GM12875 (cell line): ENCODE measurements at regions not wholly inside any gene's neighbourhood (a gene's known extent, or its start where the extent isn't known, plus 50 kb on each side); places are given as distances from the start of the nearest gene placed in this dataset.

Experiments
- H3K4me3 ChIP-seq: one replicate; pipeline ENCODE4 v1.5.1; 2011; ENCODE audit warnings: low read depth, low read length, control low read depth
- CTCF ChIP-seq: IDR thresholded peaks from 2 replicates; pipeline ENCODE4 v1.5.1; 2011; ENCODE audit warnings: low read depth, mild to moderate bottlenecking, control low read depth, inconsistent platforms, low read length, moderate library complexity, borderline replicate concordance; ENCODE audit not compliant: insufficient read depth

- H3K4me3 ChIP-seq, result no peak overlapping the region
- TF ChIP-seq CTCF, result no peak
These were observed 258.8 kb upstream of the ZNF608 start for GRCh38 chr5:125005266-125005665.

GRCh38 chr5:125006011-125006685 is 259.7 kb upstream of the ZNF608 start:
- H3K4me3 ChIP-seq, result no peak overlapping the region
- TF ChIP-seq CTCF, result no peak

- no peak overlapping the region for H3K4me3 ChIP-seq
- no peak for TF ChIP-seq CTCF
These were observed 263.9 kb upstream of the ZNF608 start for GRCh38 chr5:125010356-125010755.

- no peak for TF ChIP-seq CTCF
- H3K4me3 ChIP-seq, result no peak overlapping the region
These were observed 264.6 kb upstream of the ZNF608 start for GRCh38 chr5:125011014-125011413.

GRCh38 chr5:125011419-125011818 is 265.0 kb upstream of the ZNF608 start:
- no peak for TF ChIP-seq CTCF
- H3K4me3 ChIP-seq, result no peak overlapping the region

GRCh38 chr5:125011947-125012346 is 265.5 kb upstream of the ZNF608 start:
- H3K4me3 ChIP-seq, result no peak overlapping the region

More at GRCh38 chr5:125011947-125012346, 265.5 kb upstream of the ZNF608 start:
- TF ChIP-seq CTCF, result no peak
